Lower leg skin (tissue), 3 donors: ENCODE measurements at regions not wholly inside any gene's neighbourhood (a gene's known extent, or its start where the extent isn't known, plus 50 kb on each side); places are given as distances from the start of the nearest gene placed in this dataset.

Source experiments
- POLR2A ChIP-seq, 2 donors: fragments of 450-650 bp; IDR thresholded peaks; one replicate each; pipeline ENCODE4 v1.6.1; 2016 to 2017; ENCODE audit warnings: antibody characterized with exemption in 2 of 2, mild to moderate bottlenecking in 1 of 2, moderate library complexity in 1 of 2
- TF ChIP-seq, protein P1 (sequence below), 3 donors: fragments of 450-650 bp; IDR thresholded peaks; one replicate each; pipeline ENCODE4 v1.5.1; 2016; ENCODE audit warnings: antibody characterized with exemption in 3 of 3, mild to moderate bottlenecking in 3 of 3, moderate library complexity in 2 of 3

DNA sequence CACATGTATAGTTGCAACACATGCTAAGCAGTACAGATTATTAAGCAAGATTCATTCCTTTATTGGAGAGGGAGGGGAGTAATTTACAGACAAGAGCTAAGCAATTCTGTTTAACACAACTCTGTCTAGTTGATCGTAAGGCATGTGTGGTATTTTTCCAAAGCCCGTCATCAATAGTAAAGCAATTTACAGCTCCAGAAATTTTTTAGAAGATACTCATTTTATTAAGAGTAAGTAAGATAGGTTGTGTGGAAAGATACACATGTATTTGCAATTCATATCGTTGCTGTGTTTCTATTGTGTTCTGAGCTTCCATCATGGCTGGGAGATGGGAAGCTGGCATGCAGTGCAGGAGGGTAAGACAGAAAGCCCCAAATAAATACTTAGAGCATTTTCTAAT is 289.2 kb upstream of the TMEM161B start:
- TF ChIP-seq, protein P1, sequence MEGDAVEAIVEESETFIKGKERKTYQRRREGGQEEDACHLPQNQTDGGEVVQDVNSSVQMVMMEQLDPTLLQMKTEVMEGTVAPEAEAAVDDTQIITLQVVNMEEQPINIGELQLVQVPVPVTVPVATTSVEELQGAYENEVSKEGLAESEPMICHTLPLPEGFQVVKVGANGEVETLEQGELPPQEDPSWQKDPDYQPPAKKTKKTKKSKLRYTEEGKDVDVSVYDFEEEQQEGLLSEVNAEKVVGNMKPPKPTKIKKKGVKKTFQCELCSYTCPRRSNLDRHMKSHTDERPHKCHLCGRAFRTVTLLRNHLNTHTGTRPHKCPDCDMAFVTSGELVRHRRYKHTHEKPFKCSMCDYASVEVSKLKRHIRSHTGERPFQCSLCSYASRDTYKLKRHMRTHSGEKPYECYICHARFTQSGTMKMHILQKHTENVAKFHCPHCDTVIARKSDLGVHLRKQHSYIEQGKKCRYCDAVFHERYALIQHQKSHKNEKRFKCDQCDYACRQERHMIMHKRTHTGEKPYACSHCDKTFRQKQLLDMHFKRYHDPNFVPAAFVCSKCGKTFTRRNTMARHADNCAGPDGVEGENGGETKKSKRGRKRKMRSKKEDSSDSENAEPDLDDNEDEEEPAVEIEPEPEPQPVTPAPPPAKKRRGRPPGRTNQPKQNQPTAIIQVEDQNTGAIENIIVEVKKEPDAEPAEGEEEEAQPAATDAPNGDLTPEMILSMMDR (IDR thresholded peaks at IDR 0.05), result no peak
- no peak for TF ChIP-seq POLR2A (IDR thresholded peaks at IDR 0.05)
